ENCODE measurements at regions not wholly inside any gene's neighbourhood (a gene's known extent, or its start where the extent isn't known, plus 50 kb on each side); places are given as distances from the start of the nearest gene placed in this dataset.
A peak's percentile ranks its signal among the peaks of the same experiment; 100 is the strongest.
"Not testable (repeated sequence)": the region's sequence is repeated elsewhere in the genome, so short reads cannot be mapped to it uniquely, and the experiment has no call there.

DNA sequence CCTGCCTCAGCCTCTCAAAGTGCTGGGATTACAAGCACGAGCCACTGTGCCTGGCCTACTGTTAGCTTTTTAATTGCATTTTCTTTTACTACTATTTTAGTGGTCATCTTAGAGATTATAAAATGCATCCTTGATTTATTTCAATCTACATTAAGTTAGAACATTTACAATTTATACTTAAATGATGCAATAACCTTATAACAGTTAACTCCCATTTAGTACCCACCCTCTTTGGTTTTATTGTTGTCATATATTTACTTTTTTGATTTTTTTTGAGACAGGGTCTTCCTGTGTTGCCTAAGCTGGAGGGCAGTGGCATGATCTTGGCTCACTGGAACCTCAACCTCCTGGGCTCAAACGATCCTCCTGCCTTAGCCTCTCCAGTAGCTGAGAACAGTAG lies 77.3 kb downstream of the PPCDC start:
- DNase-seq, result no peak

DNA sequence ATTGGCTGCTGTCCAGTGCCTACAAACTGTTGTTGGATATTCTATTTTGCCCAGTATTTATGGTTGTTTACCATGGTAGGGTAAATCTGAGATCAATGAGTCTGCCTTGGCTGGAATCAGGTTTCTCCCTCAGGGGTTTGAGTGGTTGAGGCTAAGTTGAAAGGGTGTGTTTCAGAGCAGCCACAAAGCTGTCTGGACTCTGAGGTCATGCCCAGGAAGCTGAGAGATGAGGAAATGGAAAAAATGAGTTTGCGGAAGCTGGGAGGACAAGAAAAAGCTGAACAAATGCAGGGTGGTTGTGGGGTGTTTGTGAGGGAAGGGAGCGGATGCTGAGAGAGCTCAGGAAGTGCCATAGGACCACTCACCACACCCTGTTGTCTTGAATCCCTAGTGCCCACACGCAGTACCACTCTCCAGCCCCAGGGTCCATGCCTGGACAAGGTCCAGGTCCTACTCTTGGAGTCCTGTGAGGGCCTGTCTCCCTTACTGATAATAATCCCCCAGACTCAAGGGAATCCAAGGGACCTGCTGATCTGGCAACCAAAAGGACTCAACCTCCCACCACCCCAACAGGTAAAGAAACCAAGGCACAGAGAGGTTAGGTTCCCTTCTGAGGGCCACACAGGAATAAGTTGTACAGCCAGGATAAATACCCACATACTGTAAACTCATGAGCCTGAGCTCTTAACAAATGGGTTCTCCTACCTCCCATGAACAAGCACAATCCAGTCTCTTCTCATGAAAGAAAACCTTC lies 81.6 kb downstream of the PPCDC start:
- DNase-seq, result peak; percentile 98

DNA sequence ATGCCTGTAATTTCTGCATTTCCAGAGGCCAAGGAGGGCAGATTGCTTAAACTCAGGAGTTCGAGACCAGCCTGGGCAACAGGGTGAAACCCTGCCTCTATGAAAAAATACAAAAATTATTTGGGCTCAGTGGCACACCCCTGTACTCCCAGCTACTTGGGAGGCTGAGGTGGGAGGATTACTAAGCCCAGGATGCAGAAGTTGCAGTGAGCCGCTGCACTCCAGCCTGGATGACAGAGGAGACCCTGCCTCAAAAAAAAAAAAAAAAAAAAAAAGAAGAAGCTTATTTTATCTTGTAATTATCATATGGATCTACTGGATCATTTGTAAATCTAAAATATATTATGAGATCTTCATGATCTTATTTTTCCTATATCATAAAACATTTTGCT lies 84.1 kb downstream of the PPCDC start:
- DNase-seq, result no peak

DNA sequence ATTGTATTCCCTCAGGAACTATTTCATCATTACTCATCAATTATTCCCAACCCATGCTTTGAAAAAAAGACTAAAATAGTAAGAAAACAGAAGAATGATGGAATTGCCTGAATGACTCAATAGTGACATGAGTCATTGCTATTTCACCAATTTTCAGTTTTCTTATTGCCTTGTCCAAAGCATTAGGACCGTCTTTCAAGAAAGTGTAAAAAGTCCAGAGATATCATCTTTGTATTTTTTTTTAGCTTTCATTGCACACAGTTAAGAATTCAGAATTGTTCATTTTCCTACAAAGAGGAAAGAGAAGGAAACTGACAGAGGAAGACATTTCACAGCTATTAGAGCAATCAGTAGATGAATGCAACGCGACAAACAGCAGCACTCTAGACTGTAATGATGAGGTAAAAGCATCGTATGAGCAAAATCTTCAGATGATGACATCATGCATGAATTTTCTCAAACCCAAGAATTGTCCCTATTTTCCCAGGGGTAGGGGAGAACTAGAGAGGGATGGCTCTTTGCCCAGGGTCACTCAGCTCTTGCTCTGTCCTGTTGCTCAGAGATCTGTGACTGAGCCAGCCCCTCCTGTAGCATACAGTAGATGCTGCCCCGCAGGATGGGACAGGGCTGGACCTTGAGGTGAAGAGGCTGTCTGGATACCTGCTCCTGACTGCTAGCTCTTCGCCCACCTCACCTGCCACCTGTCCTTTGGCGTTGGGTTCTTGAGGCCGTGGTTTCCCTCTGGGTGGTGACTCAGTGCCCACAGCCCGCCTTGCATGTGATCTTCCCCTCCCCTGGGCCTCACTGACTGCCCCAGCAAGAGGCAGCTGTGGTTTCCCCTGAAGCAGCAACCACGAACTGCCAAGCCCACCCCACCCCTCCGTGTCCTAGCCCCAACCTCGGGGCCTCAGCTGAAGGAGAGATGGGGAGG lies 84.8 kb downstream of the PPCDC start:
- peak; percentile 95 for DNase-seq

DNA sequence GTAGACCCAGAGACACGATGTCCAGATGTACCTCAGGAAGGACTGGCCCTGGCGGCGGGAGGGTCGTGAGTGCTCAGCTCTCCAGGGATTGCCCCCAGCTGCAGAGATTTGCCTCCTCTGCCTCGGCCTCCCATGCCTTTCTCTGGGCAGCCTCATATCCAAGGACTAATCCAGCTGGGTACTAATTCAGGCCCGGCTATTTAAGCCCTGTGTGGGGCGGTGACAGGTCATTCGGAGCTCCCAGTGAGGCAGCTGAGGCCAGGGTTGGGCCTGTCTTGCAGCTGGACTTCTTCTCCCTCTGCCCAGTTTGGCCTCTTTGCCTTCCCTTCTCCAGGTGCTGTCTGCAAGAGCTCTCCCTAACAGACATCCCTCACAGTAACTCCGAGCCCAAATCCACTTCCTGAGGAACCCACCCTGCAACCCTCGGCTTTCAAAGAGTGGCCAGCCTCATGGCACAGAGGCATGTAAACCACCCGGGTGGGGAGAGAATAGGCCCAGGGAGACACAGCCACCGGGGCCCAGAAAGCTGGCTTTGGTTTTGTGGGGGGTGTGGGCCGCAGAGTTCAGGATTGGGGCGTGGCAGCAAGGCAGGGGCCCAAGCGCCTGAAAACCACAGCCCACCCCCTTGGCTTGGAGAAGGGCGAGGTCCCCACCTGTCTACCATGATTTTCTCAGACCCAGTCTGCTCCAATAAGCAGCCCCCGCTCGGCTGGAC lies 85.8 kb downstream of the PPCDC start:
- DNase-seq, result peak; percentile 32

DNA sequence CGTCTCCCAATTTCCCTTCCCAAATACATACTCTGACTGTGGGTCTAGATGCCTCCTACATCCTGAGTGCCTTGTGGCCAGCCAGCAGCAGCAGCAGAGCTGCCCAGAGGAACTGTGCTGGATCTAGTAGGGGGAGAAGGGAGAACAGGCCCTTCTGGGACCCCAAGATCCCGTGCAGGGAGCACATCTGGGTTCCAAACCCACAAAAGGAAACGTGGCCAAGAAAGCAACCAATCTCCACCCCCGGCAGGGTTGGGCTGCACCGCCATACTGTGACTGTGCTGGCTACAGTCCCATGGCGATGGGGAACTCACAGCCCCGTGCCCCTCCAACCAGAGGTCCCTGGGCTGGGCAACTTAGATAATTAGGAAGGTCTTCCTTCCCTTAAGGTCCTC lies 86.3 kb downstream of the PPCDC start:
- peak; percentile 56 for DNase-seq

DNA sequence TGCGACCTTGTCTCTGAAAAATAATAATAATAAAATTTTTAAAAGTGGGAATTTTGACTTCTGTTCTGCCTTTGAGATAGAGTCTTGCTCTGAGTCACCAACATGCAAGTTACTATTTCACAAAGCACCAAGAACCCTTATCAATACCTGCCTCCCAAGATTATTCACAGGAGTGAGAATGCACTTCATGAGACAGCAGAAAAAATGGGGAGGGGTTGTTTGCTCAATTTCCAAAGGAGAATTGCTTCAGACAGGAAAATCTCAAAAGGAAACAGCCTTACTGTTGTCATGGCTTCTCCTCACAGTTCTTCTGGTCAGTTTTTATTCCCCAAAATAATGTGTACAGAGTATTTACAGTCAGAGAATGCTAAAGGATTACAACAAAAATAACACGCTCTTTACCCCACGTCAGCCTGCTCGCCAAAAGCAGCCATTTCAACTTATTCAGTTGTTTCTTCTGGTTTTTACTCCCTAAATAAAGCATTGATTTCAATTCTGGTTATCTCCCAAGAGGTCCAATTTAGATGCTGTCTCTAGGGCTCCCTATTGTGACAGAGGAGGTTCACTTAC lies 89.0 kb downstream of the PPCDC start:
- DNase-seq, result peak; percentile 29

DNA sequence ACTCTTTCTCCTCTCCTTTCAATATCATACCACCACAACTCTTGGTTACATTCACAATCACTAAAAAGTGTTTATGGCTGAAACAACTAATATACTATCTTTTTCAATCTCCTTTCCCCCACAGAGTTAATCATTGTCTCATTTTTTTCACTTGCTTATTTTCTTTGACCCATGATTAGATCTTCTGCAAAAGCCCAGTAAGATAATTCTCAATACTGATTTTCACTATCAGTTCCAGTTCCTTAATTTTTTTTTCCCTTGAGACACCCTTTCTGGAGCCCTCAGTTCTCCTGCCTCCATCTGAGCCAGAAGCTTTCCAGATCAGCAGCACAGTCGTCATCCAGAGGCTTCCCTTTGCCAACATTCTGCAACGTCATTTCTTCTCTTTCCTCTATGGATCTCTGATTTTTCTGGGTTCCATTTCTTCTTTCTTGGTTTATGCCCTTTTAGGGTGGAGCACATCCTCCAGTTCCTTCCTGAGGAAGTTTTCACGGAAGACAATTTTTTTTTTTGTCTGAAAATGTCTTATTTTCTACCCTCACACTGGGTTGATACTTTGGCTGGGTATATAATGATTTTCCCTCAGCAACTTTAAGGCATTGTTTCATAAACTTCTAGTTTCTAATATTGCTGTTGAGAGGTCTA lies 88.7 kb upstream of the C15orf39 start:
- peak; percentile 82 for DNase-seq

DNA sequence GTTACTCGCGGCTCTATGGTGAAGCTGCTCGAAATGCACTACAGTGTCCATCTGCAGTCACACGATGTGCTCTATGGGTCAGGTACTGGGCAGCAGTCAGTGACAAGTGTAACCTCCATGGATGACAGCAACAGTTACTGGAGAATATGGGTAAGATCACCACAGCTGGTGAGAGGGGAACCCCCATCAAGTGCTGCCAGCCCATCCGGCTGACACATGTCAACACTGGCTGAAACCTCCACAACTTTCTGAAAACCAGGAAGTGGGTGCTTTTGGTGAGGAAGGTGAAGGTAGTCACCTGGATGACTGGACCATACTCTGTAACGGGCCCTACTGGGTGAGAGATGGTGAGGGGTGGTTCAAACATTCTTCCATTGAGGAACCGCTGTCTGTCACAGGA lies 87.4 kb upstream of the C15orf39 start:
- no peak for DNase-seq

DNA sequence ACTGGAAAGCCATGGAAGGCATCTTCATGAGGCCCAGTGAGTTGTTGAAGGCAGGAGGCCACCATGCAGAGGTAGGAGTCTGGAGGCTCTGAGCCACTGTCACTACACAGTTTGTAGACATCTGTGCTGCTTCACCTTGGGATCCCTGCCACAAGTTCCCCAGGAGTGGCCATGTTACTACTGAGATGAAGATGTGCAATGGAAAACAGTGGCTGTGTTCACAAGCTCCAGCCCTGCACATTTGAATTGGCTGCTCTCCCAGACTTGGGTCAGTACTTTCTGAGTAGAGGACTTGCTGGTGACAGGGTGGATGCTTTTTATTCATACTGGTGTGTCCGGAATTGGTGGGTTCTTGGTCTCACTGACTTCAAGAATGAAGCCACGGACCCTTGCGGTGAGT lies 86.9 kb upstream of the C15orf39 start:
- no peak for DNase-seq

DNA sequence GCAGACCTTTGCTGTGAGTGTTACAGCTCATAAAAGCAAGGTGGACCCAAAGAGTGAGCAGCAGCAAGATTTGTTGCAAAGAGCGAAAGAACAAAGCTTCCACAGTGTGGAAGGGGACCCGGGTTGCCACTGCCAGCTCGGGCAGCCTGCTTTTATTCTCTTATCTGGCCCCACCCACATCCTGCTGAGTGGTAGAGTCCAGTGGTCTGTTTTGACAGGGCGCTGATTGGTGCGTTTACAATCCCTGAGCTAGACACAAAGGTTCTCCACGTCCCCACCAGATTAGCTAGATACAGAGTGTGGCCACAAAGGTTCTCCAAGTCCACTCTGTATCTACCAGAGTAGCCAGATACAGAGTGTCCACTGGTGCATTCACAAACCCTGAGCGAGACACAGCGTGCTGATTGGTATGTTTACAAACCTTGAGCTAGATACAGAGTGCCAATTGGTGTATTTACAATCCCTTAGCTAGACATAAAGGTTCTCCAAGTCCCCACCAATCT lies 86.2 kb upstream of the C15orf39 start:
- DNase-seq, result not testable (repeated sequence)

DNA sequence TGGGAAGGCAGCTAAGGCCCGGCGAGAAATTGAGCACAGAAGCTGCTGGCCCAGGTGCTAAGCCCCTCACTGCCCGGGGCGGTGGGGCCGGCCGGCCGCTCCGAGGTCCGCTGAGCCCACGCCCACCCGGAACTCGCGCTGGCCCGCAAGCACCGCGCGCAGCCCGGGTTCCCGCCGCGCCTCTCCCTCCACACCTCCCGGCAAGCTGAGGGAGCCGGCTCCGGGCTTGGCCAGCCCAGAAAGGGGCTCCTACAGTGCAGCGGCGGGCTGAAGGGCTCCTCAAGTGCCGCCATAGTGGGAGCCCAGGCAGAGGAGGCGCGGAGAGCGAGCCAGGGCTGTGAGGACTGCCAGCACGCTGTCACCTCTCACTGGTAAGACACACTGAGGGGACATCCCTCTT lies 85.5 kb upstream of the C15orf39 start:
- DNase-seq, result not testable (repeated sequence)

DNA sequence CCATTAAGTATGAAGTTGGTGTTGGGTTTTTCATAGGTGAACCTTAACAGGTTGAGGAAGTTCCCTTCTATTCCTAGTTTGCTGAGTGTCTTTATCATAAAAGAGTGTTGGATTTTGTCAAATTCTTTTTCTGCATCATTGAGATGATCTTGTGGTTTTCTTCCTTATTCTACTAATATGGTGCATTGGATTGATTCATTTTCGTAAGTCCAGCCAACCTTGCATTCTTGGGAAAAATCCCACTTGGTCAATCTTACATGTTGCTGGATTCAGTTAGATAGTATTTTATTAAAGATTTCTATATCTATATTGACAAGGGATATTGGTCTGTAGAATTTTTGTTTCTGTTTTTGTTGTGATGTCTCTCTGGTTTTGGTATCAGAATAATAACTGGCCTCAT lies 83.7 kb upstream of the C15orf39 start:
- DNase-seq, result no peak

DNA sequence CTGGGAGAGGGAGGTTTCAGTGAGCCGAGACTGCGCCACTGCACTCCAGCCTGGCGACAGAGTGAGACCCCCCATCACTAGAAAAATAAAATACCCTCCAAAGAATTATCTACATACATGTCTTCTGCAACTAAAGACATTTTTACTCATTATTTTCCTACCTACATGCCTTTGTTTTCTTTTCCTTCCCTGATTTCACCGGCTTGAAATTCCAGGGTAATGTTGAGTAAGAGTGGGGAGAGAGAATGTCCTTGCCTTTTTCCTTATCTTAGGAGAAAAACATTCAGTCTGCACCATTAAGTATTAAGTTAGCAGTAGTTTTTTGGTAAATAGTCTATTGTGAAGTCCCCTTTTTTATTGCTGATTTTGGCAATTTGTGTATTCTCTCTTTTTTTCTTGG lies 82.4 kb upstream of the C15orf39 start:
- DNase-seq, result not testable (repeated sequence)

DNA sequence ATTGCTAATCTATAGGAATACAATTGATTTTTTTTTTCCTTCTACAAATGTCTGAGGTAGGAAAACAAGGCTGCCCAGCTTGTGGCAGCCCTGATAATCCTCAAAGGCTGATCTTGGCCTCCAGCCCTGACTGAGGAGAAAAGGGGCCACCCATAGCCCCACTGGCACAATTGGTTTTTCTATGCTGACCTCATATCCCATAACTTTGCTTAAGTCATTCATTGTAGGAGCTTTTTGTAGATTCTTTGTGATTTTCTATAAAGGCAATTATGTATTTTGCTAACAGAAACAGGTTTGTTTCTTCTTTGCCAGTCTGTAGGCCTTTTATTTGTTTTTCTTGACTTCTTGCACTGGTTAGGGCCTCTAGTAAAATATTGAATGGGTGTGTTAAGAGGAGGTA lies 80.2 kb upstream of the C15orf39 start:
- DNase-seq, result no peak

DNA sequence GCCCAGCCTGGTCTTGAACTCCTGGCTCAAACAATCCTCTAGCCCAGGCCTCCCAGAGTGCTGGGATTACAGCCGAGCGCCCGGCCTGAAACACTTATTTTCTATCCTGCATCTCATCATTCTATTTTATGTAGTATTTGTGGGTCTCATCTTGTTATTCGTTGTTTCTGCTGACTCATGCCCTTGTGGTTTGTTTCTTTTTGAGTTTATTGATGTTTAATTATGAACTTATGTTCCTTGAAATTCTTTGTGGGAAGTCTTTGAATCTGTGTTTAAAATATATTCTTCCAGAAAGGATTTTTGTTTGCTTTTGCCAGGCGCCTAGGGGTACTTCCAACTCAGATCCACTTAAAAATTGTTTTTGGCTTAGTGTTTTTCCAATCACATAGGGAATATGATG lies 78.3 kb upstream of the C15orf39 start:
- no peak for DNase-seq

DNA sequence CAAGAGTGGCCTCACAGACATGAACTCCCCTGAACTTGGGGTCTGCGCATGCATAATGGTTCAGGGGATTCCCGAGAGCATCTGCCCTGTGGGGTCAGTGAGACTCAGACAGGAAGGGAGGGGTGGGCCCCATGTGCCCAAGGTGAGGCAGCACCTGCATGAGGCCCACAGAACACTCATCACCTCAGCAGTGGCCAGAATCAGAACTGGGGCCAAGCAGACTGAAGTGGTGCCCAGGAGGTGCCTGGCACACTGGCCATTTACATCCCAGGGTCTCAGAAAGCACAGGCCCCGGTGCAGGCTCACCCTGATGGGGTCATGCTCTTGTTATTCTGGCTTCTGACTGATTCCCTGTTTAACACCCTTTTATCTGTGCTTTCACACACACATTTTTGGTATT lies 77.4 kb upstream of the C15orf39 start:
- not testable (repeated sequence) for DNase-seq

DNA sequence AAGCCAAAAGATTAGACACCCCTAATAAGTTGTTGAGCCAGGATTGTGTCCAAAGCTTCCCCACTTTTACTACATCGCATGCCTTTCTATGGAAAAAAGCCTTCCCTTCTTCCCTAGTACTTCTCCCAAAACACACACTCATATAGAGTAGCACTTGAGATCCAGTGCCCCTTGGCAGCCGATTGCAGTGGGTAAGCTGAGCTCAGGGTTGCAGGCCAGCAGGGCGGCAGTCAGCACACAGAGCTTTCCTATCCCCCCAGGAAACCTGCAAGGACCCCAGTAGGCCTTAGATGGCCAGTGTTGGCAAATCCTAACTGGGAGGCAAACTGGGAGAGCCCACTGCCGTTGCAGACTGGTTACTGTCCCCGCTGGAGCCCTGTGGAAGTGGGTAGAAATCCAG lies 75.7 kb upstream of the C15orf39 start:
- no peak for DNase-seq

DNA sequence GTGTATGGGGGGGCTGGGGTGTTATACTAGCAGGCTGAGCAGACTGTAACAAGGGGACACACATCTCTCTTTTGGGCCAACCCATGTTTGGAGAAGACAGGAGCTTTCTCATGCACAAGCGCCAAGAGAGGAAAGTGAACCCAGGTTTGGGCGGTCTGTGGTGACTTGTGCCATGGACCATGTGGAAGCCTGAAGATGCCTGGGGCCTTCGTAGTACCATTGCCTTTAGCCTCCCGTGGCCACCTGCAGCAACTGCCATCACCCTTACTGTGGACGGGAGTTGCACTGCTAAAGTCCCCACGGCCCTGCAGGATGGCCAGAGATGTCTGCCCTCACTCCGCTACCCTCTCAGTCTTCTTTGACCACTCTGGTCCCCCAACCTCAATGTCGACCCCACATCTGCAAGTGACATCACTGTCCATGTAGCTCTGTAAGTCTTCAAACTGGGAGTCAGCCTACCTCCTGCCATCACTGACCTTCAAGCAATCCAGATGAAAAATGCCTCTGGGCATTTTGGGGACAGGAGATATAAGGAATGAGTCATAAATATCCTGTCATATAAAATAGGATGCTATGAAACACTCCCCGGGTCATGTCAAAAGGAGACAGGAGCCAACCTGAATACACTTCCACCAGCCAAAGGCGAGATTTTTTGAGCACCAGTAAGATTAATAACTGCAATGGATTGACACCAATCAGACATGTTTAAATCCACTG lies 74.7 kb upstream of the C15orf39 start:
- DNase-seq, result no peak

DNA sequence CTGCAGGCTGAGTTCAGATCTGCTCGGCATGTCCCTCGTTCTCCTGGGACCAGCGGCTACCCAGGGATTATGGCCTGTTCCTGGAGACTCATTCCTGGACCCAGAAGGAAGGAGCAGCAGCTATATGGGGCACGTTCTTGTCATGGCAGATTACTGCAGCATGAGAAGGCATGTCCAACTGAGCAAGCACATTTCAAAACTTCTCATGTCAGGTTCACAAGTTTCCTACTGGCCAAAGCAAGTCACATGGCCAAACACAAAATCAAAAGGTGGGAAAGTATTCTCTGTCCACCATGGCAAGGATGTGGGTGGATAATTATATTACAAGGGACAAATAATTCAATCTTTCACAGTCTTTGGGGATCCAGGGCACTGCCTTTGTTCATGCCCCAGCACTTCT lies 71.9 kb upstream of the C15orf39 start:
- no peak for DNase-seq

DNA sequence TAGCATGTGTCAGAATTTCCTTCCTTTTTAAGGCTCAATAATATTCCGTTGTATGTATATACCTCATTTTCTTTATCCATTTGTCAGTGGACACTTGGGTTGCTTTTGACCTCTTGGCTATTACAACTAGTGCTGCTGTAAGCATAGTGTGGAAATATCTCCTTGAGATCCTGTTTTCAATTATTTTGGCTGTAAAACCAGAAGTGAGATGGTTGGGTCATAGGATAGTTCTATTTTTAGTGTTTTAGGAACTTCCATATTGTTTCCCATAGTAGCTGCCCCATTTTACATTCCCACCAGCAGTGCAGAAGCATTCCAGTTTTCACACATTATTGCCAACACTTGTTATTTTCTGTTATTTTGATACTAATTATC lies 70.4 kb upstream of the C15orf39 start:
- peak; percentile 85 for DNase-seq

DNA sequence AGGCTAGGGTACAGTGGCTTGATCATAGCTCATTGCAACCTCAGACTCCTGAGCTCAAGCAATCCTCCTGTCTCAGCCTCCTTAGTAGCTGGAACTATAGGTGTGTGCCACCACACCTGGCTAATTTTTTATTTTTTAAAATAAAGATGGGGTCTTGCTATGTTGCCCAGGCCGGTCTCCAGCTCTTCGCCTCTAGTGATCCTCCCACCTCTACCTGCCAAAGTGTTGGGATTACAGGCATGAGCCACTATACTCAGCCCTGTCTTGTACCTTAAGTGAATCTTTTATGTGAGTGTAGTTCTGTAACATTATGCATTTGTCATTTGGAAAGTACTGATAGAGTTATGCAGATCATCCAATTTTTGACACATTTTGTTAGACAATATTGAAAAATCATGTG lies 66.9 kb upstream of the C15orf39 start:
- DNase-seq, result no peak

Data from MV-4-11 (cell line).